NOMO-1 (cell line): ENCODE measurements at regions not wholly inside any gene's neighbourhood (a gene's known extent, or its start where the extent isn't known, plus 50 kb on each side); places are given as distances from the start of the nearest gene placed in this dataset.
"Not testable (repeated sequence)": the region's sequence is repeated elsewhere in the genome, so short reads cannot be mapped to it uniquely, and the experiment has no call there.

Experiments used
- DNase-seq, 2 experiments: peaks; one replicate each; lab custom pipeline; 2025; ENCODE audit not compliant: unreplicated experiment in 2 of 2; lab: John Stamatoyannopoulos, UW

DNA sequence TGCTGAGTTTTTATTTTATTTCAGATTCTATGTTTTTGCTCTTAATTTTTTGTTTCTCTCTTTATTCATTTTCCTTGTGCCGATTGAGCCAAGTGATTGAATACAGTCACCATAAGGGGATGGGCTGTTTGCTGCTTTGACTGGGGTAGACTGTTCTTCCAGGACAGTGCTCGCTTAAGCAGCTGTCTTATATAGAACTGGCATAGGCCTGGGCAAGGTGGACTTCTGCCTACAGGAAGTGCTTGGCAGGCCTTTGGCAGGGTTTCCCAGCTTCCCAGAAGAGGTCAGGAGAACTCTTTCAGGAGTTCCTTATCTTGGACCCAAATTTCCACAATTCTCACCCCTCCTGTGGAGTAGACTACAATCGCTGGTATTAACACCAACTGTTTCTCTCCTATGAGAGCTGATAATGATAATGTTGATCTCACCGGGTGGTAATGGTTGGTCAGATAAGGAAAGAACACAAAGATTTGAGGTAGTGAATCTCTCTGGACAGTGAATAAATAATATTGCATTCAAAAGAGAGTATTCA, 207.5 kb upstream of the ST6GAL2 start:
- no peak for DNase-seq

DNA sequence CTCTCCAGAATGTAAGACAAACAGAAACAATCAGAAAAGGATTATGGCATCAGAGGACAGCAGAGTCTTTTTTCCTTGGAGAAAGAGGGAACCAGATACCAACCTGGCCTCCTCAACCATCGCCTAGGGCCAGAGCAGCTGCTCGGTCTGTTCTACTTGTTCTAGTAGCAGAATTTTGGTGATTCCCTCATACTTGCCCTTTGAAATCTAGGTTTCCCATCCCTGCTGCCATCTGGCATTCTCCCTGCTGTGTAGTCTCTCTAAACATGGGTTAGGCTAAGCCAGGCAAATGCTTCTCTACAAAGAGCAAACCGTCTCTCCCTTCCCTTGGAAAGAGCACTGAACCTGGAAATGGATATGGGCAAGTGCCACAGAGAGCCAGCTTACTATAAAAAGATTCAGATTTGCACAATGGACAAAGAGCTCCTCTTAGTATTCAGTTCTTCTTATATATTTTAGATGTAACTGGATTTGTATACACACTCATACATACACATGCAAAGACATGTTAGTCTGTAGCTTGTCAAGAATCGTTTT, 208.6 kb upstream of the ST6GAL2 start:
- no peak for DNase-seq

GRCh38 chr2:107102176-107102575, 216.2 kb upstream of the ST6GAL2 start:
- no peak for DNase-seq

DNA sequence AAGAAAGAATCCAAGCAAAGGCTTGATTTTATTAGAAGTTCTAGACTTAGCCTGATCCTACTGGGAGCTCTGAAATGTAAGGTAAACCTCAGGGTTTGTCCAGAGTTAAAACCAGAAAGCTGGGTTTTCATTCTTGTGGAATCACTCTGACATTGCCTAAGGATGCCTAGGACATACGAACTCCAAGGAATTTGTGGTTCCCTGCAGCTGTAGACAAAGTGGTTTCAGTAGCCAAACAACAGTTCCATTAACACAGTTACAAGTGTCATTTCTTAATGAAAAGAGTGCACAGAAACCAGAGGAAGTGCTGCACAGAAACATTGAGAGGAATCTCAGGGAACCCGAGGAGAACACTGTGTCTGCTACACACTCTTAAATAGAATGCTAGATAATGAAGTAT, 221.4 kb upstream of the ST6GAL2 start:
- no peak for DNase-seq

DNA sequence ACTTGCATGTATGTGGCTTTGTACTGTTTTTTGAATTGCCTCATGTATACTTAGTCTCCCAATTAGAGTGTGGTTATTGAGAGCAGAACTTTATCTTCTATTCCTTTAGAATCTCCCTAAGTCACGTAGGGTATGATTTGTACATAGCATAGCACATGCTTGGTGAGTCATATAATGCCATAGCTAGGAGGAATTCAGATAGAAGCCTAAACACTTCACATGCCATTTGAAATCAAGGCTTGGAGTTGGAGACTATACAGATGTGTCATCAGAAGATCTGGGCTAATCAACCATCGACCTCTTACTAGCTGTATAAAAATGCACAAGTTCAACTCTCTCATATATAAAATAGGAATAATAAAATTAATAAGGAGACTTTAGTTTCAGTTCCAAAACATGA, 222.6 kb upstream of the ST6GAL2 start:
- no peak for DNase-seq

DNA sequence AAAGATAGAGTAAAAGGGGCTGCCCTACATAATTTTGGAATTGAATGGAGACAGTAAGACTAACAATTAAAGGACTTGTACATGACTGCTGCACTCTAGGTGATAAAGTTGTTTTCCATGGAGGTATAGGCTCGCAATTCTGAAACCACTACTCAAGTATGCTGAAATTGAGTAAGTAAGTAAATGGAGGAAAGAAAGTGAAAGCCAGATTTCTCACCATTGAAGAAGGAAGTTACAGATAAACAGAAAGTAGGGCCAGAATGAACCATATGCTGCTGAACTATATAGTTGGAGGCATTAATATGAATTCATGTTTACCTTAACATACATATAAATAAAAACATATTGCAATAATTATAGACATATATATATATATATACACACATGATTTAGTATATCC, 225.7 kb upstream of the ST6GAL2 start:
- DNase-seq: no peak

- DNase-seq: no peak
These were observed 226.6 kb upstream of the ST6GAL2 start for GRCh38 chr2:107112561-107112960.

- DNase-seq: no peak
These were observed 242.4 kb upstream of the ST6GAL2 start for GRCh38 chr2:107128381-107128780.

DNA sequence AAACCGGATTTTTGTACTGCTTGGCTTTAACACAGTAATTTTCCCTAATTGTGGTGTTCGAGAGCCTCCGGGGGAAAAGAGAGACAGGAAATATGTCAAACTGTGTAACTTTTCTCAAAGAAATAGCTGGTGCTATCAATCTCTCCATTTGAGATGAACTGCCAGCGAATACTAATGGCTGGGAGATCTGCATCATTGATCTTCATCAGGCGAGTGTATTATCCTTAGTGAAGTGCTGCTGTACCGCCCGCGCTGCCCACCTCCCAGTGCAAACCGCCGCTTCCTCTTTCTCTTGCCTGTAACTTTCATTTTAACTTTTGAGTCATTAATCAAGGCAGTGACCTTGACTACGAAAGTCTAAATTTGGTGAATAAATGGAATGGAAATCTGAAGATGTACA, 246.1 kb upstream of the ST6GAL2 start:
- DNase-seq: peak; percentile 13 to 57

DNA sequence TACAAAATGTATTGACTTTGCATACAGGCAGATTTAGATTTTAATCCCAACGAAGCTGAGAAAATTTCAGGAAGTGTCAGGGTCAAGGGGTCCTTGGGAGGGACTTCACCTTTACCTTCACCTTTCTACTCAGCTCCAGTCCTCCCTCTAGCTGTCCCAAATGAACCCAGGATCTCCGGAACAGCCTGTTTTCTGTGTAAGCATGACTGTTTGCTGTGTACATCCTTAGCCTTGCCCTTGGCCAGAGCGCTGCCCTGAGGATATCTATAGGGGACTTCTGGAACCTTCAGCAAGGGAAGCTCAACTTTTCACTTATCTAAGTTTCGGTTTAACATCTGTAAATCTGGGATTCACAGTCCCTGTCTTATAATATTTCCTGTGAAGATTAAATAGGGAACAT, 246.8 kb upstream of the ST6GAL2 start:
- DNase-seq: no peak

DNA sequence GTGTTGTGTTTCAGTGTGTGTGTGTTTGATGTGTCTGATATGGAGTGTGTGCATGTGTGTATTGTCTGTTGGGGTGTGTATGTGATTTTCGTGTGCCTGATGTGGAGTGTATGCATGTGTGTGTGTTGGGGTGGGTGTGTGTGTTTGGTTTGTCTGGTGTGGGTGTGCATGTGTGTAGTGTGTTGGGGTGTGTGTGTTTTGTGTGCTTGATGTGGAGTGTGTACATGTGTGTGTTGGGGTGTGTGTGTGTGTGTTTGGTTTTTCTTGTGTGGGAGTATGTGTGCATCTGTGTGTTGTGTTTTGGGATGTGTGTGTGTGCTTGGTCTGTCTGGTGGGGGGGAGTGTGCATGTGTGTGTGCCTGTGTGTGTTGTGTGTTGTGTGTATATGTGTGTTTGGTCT, 247.4 kb upstream of the ST6GAL2 start:
- DNase-seq: no peak

- DNase-seq: no peak
These were observed 250.8 kb upstream of the ST6GAL2 start for GRCh38 chr2:107136733-107137132.

- DNase-seq: no peak
These were observed 251.7 kb upstream of the ST6GAL2 start for GRCh38 chr2:107137706-107138105.

- no peak for DNase-seq
These were observed 260.2 kb upstream of the ST6GAL2 start for GRCh38 chr2:107146181-107146580.

DNA sequence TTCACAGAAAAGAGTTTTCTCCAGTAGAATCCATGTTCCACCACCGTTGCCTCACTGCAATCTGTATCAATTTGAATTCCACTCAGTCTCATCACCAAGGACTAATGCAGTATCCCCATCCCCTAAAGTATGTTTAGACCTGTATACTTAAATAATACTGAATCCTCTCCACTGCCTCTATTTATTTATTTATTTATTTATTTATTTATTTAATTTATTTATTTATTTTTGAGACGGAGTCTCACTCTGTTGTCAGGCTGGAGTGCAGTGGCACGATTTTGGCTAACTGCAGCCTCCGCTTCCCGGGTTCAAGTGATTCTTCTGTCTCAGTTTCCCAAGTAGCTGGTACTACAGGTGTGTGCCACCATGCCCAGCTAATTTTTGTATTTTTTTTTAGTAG, 260.7 kb upstream of the ST6GAL2 start:
- DNase-seq: not testable (repeated sequence)

DNA sequence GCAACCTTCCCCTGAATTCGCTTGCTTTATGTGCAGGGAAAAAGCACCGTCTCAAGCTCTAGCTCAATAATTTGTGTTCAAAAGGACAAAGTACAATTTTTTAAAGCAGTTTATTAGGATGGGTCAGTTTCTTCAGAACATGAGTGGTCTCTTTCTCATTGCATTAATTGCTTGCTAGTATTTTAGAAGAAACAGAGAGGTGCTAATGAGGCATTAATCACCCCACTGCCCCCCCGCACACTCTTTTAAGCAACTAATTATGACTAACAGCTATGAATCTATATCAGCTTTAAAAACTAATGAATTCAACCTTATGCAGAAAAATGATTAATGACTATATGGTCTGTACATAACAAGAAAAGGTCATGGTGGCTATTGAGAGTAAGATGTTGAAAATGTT, 262.1 kb upstream of the ST6GAL2 start:
- DNase-seq: no peak

GRCh38 chr2:107148496-107148895, 262.5 kb upstream of the ST6GAL2 start:
- no peak for DNase-seq

DNA sequence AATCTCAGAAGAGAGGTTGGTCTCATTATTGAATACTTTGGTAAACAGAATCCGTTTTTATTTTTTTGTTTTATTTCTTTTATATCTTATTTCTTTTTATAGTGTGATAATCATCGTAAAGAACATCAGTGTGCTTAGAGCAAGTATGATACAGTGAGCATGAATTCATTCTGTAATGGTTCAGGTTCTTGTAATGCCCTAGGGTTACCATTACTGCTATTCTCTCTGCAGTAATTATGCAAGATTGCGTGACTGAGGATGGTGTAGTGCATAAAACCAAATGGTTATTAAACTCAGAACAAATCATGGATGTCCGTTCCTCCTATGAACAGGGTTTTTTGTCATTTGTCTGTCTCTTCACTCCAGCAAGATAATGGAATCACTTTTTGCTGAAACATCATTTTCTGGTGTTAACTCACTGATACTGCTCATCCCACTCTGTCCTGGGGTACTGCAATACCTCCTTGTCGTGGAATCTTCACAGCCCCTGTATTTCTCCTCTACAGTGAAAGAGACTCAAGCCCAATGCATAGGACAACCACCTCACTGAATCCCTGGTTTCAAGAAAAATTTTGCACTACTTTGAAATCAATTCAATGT, 274.8 kb upstream of the ST6GAL2 start:
- no peak for DNase-seq

DNA sequence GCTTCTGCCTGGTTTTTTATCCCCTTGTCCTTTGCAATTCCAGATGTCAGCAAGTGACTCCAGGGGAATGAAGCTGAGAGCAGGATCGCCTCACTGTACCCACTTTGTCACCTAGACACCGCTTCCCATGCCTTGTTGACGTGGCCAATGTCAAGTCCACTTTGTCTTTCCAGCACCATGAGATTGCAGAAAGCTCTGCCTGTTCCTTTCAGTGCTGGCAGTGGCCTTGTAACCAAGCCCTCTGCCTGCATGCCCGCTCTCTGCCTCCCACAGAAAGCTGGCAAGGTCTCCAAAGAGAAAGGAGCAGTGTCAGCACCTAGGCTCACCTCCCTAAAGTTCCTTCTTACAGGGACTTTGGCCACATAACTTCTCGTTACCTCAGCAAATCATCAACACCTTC, 282.2 kb upstream of the ST6GAL2 start:
- DNase-seq: no peak

- no peak for DNase-seq
These were observed 288.2 kb upstream of the ST6GAL2 start for GRCh38 chr2:107174171-107174570.

GRCh38 chr2:107182981-107183380, 297.0 kb upstream of the ST6GAL2 start:
- DNase-seq: no peak

DNA sequence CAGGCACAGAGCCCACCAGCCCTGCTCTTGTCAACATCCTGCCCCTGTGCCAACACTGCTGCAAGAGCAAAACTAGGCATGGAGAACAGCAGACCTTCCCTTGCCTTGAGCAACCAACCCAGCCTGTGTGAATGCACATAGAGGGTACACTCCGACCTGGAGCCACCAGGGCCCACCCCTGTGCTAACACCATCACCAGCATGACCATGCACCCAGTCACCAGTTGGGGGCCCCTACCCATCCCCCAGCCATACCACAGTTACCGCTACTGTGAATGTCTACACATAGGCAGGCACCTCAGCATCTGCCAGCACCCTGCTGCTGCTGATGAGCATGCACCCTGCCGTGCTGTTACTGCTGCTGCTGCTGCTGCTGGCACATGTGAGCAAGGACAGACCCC, 301.9 kb upstream of the ST6GAL2 start:
- no peak for DNase-seq

DNA sequence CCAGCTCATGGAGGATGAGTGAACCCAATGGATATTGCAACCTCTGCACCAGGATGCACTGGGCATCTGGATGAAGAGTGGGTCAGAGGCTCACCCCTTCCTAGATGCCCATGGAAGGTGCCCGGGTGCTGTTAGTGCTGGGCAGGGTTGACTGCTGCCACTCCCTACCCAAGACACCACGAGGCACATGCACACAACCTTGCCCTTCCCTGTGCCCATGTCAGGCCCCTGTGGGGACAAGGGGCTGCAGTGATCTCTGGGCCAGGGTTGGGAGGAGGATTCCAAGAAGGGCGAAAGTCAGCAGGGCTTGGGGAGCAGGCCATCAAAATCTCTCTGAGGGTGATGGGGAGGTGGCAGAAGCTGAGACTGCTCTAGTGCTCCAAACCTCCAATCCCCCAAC, 309.7 kb upstream of the ST6GAL2 start:
- no peak for DNase-seq
